BJ (cell line): ENCODE measurements at regions not wholly inside any gene's neighbourhood (a gene's known extent, or its start where the extent isn't known, plus 50 kb on each side); places are given as distances from the start of the nearest gene placed in this dataset.
"Not testable (repeated sequence)": the region's sequence is repeated elsewhere in the genome, so short reads cannot be mapped to it uniquely, and the experiment has no call there.

Experiments used
- CTCF ChIA-PET: fragments of 350-600 bp; formaldehyde crosslinking; extraction: SDS; loops from one replicate; lab custom pipeline; 2021; ENCODE audit warnings: antibody characterized with exemption, inconsistent platforms; lab: Yijun Ruan, JAX
- POLR2A ChIA-PET: fragments of 300-600 bp; sonication (Branson Sonifier 250); formaldehyde crosslinking; extraction: SDS; loops from one replicate; lab custom pipeline; 2021; ENCODE audit warnings: antibody characterized with exemption; lab: Charles Lee
- DNase-seq: peaks from one replicate; pipeline ENCODE4 v3.0.0-alpha.2; 2011; ENCODE audit warnings: low read depth
- H3K27me3 ChIP-seq: 2 replicates; pipeline ENCODE4 v1.6.0; 2011; ENCODE audit warnings: low read length; ENCODE audit not compliant: control insufficient read depth, insufficient read depth
- H3K36me3 ChIP-seq: 2 replicates; pipeline ENCODE4 v1.5.1; 2011; ENCODE audit warnings: low read length; ENCODE audit not compliant: control insufficient read depth, insufficient read depth
- H3K4me3 ChIP-seq: 2 replicates; pipeline ENCODE4 v1.5.1; 2011; ENCODE audit warnings: low read depth, mild to moderate bottlenecking, control low read depth, low read length
- CTCF ChIP-seq: IDR thresholded peaks from 2 replicates; pipeline ENCODE4 v1.5.1; 2011; ENCODE audit warnings: low read depth, mild to moderate bottlenecking, control low read depth, inconsistent platforms, low read length, moderate library complexity; ENCODE audit not compliant: insufficient read depth

DNA sequence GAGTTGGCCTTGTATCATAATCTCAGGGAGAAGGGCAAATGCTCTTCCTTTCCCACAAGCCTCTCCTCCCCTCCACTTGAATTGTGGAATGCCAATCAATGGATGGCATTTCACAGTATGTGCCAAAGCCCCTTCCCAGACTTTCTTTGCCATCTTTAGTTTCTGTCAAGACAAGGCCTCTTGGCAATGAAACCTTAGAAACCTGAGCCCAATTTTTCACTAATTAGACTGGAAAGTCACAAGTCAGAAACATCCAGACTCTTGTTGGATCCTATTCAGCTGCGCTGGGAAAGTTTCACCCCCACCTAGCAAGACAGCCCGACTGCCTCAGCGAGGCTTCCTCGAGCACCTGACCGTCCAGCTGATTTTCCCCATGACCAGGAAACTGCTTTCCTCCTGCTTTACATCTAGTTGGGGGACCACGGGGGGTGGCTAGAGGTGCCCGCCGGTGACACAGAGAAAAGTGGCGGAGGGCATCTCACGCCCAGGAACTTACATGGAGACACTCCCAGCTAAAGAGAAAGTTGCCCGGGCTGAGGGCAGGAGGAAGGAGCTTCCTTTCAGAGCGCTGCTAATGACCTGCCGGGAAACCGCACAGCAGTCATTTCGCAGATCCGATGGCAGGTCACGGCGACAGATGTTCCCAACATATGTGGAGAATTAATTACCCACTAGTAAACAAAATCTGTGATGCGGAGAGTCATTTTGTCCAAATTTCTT is 302.6 kb upstream of the RRP15 start:
- Histone ChIP-seq H3K4me3 (no peak overlapping the region), H3K36me3 (no peaks in the 10 kb centered on the region), H3K27me3 (no peaks in the 10 kb centered on the region)
- CTCF ChIA-PET: interaction anchor here (0.9 kb wide), 1 partner anchor 9 kb away, joined by 3 read pairs; no protein-coding TSS in a partner anchor
- TF ChIP-seq CTCF: no peak
- no peak for DNase-seq
- POLR2A ChIA-PET: no interaction called here

GRCh38 chr1:217983051-217983375 is 302.1 kb upstream of the RRP15 start:
- no peak for TF ChIP-seq CTCF

DNA sequence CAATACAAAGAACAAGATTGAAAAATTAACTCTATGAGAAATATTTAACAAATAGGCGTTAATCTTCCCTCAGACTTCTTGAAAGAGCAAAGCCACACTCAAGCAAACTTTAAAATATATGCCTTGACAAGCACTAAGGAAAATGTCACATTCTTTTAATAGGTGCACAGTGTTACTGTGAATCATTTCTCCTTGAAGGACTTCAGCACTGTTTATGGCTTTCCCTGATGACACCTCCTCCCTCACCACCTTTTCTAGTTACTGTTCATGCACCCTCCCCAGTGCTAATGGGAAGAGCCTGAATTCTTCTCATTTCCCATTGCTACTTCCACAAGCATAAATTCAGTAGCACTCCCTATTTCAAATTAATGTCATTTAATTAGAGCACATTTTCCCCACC is 299.5 kb upstream of the RRP15 start:
- ChIA-PET CTCF (no interaction called here), POLR2A (no interaction called here)
- no peaks in the 10 kb centered on the region for H3K36me3 ChIP-seq
- no peak overlapping the region for H3K4me3 ChIP-seq
- no peak for TF ChIP-seq CTCF
- no peak for DNase-seq
- H3K27me3 ChIP-seq: no peaks in the 10 kb centered on the region

More at GRCh38 chr1:217983051-217983375, 302.1 kb upstream of the RRP15 start:
- ChIA-PET CTCF (interaction anchor here (0.9 kb wide), 1 partner anchor 8 kb away, joined by 3 read pairs; no protein-coding TSS in a partner anchor), POLR2A (no interaction called here)
- Histone ChIP-seq H3K27me3 (no peaks in the 10 kb centered on the region), H3K36me3 (no peaks in the 10 kb centered on the region), H3K4me3 (no peak overlapping the region)
- DNase-seq: no peak

GRCh38 chr1:217989510-217989909 is 295.6 kb upstream of the RRP15 start:
- ChIA-PET CTCF (no interaction called here), POLR2A (no interaction called here)
- Histone ChIP-seq H3K36me3 (no peaks in the 10 kb centered on the region), H3K27me3 (no peaks in the 10 kb centered on the region), H3K4me3 (no peak overlapping the region)
- DNase-seq: no peak
- TF ChIP-seq CTCF: no peak

DNA sequence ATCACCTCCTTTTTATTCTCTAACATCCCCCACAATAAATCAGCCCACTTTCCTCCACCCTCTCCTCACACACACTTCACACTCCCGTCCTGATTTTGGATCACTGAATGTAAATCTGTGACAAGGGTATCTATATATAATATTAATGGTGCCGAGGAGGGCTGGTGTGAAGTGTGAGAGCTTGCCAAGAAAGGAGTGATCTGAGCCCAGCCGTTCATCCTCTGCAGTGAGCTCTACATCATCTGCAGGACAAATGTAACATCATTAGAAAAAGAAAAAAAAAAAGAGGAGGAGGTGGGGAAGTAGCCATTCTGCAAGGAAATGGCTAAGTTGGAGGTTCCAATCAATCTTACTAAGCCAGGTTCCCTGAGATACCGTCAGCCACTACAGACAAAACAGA is 291.7 kb upstream of the RRP15 start:
- no peak for DNase-seq
- ChIA-PET POLR2A (no interaction called here), CTCF (no interaction called here)
- no peak overlapping the region for H3K4me3 ChIP-seq
- no peaks in the 10 kb centered on the region for H3K36me3 ChIP-seq
- TF ChIP-seq CTCF: no peak
- H3K27me3 ChIP-seq: no peaks in the 10 kb centered on the region

DNA sequence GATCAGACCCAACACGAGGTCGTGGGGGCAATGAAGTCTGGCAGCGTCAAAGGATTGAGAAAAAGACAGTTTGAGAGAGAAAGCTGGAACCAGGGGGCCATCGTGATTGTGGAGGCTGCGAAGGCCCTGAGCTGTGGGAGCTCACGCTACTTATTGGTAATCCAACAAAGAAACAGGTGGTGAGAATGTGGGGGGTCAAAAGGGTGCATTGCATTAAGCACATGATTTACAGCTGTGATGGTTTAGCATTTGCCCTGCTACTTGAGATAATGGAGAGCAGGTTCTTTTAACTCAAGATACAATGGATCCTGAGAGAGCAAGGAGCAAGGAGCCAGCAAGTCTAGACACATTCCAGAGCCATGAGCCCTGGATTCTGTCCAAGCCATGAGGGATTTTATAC is 276.8 kb upstream of the RRP15 start:
- POLR2A ChIA-PET, CTCF ChIA-PET, H3K4me3 ChIP-seq, H3K27me3 ChIP-seq, DNase-seq, H3K36me3 ChIP-seq: not testable (repeated sequence)

DNA sequence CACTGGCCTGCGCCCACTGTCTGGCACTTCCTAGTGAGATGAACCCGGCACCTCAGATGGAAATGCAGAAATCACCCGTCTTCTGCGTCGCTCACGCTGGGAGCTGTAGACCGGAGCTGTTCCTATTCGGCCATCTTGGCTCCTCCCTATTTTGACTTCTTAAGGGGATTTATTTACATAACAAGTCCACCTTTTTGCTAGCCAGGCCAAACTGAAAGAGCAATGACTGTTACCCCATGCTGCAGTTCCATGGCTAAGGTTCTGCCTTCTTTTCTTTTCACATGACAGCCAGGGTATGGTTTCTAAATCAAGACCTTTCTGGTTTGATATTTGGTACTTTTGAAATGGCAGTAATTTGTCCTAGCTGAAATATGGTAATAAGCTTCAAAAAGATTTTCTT is 270.0 kb upstream of the RRP15 start:
- DNase-seq, H3K36me3 ChIP-seq, POLR2A ChIA-PET, H3K27me3 ChIP-seq, CTCF ChIA-PET, H3K4me3 ChIP-seq: not testable (repeated sequence)
